GM18502 (cell line): ENCODE measurements at regions not wholly inside any gene's neighbourhood (a gene's known extent, or its start where the extent isn't known, plus 50 kb on each side); places are given as distances from the start of the nearest gene placed in this dataset.
"Not testable (repeated sequence)": the region's sequence is repeated elsewhere in the genome, so short reads cannot be mapped to it uniquely, and the experiment has no call there.

Experiments
- ATAC-seq: cut with Tn5 transposase; IDR thresholded peaks from one replicate; pipeline ENCODE4 v1.9.1; 2021; ENCODE audit warnings: mild to moderate bottlenecking; ENCODE audit not compliant: unreplicated experiment, poor library complexity

DNA sequence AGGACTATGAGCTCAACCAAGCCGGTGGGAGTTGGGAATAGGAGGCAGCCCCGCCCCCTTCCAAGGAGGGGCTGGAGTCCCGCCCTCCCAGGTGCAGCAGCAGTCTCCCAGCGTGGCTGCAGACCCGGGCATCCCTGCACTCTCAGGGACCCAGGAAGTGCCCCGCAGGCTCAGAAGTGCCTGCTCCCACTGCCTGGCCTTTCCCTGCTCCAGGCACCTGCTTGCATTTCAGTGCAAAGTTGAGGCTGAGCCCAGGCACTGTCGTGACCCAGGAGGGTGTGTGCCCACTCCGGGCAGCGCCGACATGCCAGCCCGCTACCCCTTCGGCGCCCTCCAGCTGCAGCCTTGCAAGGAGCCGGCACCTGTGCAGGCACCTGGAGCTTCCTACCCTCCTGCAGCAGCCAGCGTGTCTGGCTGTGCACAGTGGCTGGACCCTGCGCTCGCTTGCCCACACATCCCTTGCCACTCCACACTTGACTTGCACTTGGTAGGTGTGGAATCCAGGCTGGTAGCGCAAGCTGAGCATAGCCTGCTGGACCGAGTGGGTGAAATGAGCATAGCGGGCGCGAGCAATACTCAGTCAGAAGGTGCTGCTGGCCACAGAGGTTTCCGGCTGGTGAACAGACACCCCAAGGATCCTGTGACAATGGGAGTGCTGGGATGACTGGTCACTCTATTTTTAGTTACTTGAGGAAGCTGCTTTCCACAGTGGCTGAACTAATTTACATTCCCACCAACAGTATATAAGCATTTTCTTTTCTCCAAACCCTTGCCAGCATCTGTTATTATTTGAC, 236.3 kb downstream of the PCDH10 start:
- no peak for ATAC-seq

DNA sequence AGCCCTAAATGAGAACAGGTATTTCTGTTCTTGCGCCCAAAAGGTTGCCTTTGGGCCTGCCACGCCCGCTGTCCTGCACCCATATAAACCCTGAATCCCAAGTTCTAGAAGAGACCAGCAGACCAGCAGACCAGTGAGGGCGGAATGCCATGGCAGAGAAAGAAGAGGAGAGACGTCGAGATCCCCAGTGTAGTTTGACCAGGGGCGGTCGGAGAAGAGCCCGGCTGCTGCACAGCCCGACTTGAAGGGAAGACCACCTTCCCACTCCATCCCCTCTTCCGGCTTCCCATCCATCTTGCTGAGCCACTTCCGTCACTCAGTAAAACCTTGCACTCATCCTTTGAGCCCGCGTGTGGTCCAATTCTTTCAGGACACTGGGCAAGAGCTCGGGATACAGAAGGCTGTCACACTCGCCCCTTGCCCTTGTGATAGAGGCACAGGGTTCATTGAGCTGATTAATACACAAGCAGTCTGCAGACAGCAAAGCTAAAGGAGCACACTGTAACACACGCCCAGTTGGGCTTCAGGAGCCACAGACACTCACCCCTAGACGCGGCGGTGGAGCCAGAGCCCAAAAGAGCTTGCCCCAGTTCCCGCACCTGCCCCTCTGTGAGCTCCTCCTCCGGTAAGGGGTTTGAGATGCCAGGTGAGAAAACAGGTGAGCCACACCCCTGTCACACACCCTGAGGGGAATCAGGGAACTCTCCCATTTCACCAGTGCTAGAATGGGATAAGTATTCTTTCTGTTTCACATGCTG, 230.8 kb downstream of the PCDH10 start:
- no peak for ATAC-seq

DNA sequence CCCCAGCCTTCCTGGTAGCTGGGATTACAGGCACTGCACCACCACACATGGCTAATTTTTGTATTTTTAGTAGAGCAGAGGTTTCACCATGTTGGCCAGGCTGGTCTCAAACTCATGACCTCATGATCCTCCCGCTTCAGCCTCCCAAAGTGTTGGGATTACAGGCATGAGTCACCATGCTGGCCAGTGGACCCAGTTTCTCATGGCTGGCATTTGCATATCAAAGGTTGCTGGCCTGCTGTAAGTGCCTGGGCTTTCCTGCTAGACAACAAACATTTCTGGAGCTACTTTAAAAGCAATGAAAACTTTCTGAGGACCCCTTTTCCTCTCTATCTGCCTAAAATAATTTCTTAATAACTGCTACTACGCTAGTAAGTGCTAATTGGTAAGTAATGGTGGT, 228.2 kb downstream of the PCDH10 start:
- no peak for ATAC-seq

DNA sequence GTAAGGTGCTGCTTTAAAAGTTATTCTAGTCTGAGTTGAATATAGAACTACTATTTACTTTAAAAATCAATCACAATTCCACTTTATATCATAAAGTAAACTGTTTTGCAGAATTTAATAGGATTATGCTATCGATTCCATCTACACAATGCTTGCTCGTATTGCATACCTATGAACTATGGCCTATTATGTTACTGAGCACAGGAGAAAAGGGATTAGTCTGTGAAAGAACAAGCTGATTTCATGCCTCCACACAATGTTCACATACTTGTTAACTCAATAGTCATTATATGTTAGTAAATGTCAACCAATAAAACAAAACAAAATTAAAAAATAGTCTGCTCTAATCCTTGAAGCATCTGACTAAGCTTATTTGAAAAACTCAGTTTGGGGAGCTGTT, 223.6 kb downstream of the PCDH10 start:
- ATAC-seq, result no peak

DNA sequence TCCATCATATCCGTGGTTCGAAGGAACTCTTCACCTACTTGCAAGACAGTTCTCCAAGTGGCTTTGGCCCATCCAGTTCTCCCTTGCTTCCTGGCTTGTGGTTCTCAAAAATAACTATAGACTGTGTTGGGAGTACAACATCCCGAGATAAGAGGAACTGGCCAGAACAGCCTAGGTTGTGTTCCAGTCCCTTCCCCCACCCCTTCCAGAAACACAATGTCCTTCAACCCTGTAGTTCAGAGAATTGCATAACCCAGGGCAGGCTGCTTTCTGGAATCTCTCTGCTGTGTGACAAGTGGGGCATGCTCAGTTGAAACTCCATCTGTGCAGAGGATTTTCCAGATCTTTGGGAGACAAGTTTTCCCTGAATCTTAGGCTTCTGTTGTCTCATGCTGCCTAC, 206.5 kb downstream of the PCDH10 start:
- ATAC-seq, result no peak

DNA sequence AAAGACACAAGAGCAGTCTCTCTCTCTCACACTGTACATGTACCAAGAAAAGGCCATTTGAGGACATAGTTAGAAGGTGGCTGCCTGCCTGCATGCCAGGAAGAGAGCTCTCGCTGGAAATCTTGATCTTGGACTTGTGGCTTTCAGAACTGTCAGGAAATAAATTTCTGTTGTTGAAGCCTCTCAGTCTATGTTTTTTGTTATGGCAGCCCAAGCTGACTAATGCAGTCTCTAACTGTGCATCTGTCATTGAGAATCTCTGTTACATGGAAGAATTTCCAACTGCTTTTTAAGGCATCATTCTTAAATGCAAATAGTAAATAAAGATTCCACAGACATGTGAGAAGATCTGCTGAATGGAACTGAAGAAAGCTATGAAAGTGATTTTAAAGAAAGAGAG, 198.3 kb downstream of the PCDH10 start:
- no peak for ATAC-seq

DNA sequence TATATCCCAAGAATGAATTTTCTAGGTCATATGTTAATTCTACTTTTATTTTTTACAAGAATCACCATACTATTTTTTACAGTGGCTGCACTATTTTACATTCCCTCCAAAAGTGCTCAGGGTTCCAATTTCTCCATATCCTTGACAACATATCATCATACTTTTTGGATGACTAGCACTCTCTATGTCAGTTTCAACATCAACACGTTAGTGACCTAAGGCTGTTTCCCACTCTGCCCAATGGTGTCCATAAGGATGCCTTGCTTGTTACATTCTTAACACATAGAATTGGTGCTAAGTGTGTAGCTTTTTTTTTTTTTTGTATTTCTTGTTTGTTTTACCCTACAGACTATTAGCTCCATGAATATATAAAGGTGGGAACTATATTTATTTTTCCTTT, 175.4 kb downstream of the PCDH10 start:
- no peak for ATAC-seq

DNA sequence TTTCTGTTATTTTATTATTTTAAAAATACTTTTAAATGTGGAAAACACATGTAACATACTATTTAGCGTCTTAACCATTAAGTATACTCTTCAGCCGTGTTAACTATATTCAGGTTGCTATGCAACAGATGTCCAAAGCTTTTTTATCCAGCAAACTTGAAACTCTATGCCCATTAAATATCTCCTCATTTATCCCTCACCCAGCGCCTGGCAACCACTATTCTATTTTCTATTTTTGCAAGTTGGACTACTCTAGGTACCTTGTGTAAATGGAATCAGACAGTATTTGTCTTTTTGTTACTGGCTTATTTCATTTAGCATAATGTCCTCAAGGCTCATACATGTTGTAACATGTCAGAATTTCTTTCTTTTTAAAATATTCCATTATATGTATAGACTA, 174.6 kb downstream of the PCDH10 start:
- ATAC-seq, result no peak

DNA sequence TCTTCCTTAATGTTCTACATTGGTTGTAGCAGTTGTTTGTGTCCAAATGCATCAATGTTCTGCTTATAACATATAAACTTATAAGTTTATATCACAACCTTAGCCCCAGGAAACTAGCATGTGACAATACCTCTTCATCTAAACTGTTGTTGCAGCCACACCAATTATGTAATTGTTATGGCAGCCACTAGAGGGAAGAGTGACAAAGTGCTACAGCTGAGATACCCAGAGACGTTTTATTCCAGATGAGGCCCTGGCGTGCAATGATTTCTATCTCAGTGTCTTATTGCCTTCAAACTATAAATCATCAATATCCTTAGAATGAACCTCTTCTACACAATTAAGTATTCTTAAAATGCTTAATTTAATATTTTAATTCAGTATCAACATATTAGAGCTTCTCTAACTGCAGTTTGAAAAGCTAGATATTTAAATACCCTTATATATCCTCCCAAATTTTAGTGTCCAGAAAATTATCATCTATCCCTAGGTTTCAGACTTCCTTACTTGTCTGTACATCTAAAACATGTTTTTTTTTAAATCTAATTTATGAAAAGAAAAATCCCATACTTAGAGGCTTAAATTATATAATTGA, 171.6 kb downstream of the PCDH10 start:
- ATAC-seq, result peak; percentile 87

DNA sequence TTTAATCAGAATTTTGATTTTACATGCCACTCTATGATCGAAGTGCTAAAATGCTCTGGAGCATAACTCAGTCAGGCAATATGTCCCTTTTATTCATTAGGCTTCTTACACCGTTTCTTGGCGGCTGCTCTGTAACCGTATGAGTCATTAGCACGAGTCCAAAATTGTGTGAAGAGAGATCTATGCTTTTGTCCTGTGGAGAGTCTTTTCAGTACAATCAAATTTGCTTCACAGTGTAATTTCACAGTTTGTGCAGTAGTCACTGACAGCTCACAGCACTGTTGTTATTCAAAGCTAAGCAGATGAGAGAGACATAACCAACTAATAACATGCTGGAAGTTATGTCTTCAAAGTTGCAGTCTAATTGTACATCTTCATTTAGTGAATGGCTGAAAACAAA, 167.8 kb downstream of the PCDH10 start:
- no peak for ATAC-seq

DNA sequence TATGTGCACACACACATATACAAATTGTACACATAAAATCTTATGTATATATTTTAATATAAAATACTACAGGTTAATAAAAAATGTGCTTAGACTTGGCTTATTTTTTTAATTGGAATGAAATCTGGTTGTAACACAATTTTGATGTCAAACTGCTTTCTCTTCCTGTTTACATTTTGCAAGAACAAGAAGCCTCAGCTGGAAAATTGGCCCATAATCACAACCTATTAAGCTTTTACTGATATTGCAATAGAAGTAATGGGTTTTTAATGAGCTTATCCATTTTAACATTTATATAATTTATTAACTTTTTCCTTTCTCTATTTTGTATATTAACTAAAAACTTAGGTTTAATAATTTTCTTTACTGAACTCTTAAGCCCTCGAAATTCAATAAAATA, 165.9 kb downstream of the PCDH10 start:
- no peak for ATAC-seq

DNA sequence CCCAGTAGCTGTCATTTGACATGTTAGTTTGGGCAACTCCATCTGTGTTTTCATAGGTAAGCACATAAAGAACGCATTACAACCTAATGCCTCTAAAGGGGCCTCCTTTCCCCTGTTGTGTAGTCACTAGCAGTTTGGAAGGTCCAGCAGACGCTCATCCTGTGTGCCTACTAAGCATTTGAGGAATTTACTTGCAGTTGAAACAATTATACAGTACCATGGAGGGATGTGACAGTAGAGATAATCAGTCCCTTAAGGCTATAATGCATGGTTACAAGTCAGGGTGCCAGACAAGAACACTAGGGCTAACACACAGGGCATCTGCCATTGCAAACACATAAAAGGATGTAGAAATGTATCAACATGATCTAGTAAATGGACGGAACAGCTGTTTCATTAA, 138.3 kb downstream of the PCDH10 start:
- ATAC-seq, result no peak

DNA sequence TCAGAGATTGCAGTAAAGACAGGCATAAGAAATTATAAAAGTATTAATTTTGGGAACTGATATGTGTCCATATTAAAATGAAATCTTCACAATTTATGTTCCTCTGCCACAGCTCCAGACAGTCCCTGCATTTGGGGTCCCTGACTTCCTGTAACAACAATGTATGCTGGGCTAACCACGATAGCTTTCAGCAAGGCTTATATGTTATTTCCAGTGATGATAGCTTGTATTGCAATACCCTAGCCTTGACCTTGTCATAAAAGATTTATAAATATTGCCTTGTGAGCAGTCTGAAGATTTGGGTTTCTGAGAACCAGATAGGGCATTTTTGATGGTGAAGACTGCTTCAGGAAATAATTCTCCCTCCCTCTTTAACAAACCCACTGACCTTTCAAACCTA, 129.5 kb downstream of the PCDH10 start:
- no peak for ATAC-seq

DNA sequence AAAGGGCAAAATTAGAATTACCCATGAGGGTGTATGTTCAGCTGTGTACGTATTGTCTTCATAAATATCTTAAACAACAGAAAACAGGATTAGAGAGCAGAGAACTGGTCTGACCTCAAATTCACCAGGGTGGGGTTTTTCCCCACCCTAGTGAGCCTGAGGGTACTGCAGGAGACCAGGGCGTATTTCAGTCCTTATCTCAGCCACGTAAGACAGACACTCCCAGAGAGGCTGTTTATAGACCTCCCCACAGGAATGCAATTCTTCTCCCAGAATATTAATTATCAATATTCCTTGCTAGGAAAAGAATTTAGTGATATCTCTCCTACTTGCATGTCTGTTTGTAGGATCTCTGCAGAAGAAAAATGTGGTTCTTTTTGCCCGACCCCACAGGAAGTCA, 128.8 kb downstream of the PCDH10 start:
- not testable (repeated sequence) for ATAC-seq

DNA sequence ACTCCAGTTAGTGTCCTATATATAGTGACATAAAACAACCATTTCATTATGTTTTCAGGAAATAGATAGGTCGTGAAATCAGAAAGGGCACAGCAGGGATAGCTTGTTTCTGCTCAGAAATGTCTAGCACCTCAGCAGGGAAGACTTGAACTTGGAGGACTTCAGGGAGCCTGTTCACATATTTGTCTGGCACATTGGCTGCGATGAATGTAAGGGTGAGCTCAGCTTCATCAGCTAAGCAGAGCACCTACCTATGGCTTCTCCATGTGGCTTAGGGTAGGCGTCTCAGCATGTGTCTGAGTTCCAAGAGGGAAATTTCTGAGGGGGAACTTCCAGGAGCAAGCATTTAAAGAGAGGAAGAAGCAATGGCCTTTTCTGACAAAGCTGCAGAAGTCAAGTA, 126.2 kb downstream of the PCDH10 start:
- ATAC-seq, result no peak

DNA sequence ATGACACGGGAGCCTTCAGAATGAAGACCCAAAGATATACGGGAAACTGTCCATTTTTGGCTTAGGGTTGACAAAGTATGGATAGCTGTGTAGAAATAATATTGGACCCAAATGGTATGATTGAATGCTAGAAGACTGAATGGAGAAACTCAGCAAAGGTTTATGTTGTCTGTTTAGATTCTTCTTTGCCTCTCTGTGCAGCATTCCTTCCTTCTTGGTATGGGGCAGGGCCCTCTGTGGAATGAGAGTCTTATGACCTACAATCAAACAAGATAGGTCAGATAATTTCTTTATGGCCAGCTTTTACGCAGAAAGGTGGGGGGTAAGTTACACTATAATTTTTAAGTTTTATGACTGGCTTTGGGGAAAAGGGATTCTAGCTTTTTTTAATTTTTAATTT, 124.3 kb downstream of the PCDH10 start:
- no peak for ATAC-seq

DNA sequence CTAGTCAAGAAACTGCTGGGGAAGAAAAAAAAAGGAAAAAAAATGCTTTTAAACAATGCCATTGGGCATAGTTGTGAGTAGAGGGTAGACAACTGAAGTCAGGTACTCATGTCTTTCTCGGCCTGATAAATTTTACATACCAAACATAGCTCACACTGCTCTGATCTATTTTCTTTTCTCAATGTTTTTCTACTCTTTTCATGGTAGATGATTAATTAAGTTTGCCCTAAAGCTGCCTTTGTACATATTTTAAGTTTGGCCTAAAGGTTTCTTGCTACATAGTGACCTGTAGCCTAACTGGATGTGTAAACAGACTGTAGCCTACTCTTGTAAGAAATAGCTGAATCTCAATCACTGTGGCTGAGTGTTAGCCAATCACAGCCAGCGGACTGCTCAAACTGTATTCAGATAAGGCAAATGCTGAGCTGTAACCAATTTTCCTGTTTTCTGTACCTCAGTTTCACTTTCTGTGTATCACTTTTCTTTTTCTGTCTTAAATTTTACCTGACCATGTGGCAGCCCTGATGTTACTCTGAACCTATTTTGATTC, 121.0 kb downstream of the PCDH10 start:
- ATAC-seq, result peak; percentile 42

DNA sequence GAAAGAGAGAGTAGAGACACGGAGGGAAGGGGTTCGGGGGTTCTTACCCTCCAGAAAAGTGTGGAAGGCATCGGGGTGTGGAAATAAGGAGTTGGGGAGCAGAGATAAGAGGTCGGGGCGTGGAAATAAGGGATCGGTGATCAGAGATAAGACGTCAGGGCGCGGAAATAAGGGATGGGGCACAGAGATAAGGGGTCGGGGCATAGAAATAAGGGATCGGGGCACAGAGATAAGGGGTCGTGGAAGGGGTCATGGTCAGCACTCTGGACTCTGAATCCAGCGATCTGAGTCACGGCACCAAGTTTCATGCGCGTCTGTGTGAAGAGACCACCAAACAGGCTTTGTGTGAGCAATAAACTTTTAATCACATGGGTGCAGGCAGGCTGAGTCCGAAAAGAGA, 119.1 kb downstream of the PCDH10 start:
- no peak for ATAC-seq

DNA sequence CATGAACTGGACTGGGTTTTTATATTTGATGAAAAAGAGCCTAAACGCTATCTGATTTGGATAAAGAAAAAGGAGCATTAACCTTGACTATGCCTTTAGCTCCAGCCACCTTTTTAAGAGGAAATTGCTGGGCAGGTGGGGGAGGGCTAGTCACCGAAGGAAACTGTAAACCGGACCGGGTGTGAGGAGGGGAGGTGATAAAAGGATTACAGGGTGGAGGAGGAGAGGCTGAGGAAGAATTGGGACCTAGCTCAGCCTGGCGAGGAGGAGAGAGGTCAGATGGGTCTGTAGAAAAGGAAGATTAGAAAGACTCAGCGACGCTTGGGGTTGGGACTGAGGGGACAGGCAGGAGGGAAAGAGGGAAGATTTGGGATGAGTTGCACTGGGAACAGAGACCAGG, 118.4 kb downstream of the PCDH10 start:
- ATAC-seq, result not testable (repeated sequence)

DNA sequence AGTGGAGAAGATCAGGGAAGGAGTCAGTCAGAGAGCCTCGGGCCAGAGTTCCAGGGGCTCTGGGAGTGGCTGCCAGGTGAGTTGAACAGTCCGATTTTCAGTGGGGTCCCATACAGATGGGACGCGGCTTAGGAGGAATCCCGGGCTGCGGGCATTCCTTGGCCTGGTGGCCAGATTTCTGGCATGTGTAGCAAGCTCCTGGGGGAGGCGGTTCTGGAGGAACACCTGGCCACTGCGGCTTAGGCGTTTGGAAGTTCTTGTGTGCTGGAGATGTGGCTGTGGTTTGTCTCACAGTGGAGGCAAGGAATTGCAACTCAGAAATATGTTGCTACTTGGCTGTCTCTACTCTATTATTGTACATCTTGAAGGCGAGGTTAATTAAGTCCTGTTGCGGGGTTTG, 117.9 kb downstream of the PCDH10 start:
- ATAC-seq, result not testable (repeated sequence)

DNA sequence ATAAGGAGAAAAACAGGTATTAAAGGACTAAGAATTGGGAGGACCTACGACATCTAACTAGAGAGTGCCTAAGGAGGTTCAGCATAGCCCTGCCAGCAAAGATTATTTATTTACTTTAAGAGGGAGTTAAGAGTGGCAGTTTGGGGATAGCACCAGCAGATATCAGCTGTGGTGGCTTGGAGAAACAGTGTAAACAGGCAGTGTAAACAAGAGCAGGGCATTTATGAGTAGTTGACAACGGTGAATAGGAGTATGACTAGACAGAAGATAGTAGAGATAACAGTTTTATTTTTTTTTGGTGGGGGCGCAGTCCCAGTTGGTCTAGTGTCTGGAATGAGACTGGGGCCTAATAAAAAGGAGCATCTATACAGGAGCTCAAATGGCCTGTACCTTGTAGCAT, 115.2 kb downstream of the PCDH10 start:
- ATAC-seq, result not testable (repeated sequence)
